Loucy (cell line): ENCODE measurements at regions not wholly inside any gene's neighbourhood (a gene's known extent, or its start where the extent isn't known, plus 50 kb on each side); places are given as distances from the start of the nearest gene placed in this dataset.

Experiments used
- CTCF ChIP-seq: fragments of 200-600 bp; sonication (generic); conservative IDR thresholded peaks from 2 replicates; pipeline ENCODE4 v1.5.1; 2014; ENCODE audit warnings: mild to moderate bottlenecking, antibody characterized with exemption, low read length
- EZH2phosphoT487 ChIP-seq: fragments of 200-600 bp; IDR thresholded peaks from 2 replicates; pipeline ENCODE4 v1.6.1; 2018; ENCODE audit warnings: antibody characterized with exemption, mild to moderate bottlenecking, moderate library complexity, borderline replicate concordance

- TF ChIP-seq CTCF (no peak), EZH2phosphoT487 (no peak)
Measured at GRCh38 chr1:38616846-38617245, 242.7 kb downstream of the RRAGC start.
